Neural cell (in vitro differentiated cells): ENCODE measurements at regions not wholly inside any gene's neighbourhood (a gene's known extent, or its start where the extent isn't known, plus 50 kb on each side); places are given as distances from the start of the nearest gene placed in this dataset.

Experiments used
- H2AFZ ChIP-seq: fragments of 200-600, 300-800 bp; sonication (generic), shearing (Covaris generic); 2 replicates; pipeline ENCODE4 v1.6.0; 2014; ENCODE audit warnings: low read depth, mild to moderate bottlenecking, antibody characterized with exemption, low read length, moderate library complexity
- H3F3A ChIP-seq: fragments of 200-600 bp; shearing (Covaris generic); 2 replicates; pipeline ENCODE4 v1.6.1; 2016; ENCODE audit warnings: mild to moderate bottlenecking, moderate library complexity, mixed read lengths, antibody characterized with exemption, low read length; ENCODE audit not compliant: insufficient read depth, poor library complexity, severe bottlenecking
- H3K27ac ChIP-seq: fragments of 200-600, 300-800 bp; sonication (generic), shearing (Covaris generic); 2 replicates; pipeline ENCODE4 v1.5.1; 2014; ENCODE audit warnings: mild to moderate bottlenecking, low read length, moderate library complexity
- H3K27me3 ChIP-seq: fragments of 300-800, 200-600 bp; sonication (generic), shearing (Covaris generic); 2 replicates; pipeline ENCODE4 v1.6.0; 2014; ENCODE audit warnings: mild to moderate bottlenecking, low read depth, low read length, moderate library complexity; ENCODE audit not compliant: insufficient read depth
- H3K36me3 ChIP-seq: fragments of 300-800, 200-600 bp; sonication (generic), shearing (Covaris generic); 2 replicates; pipeline ENCODE4 v1.5.1; 2014; ENCODE audit warnings: mild to moderate bottlenecking, antibody characterized with exemption, low read length, moderate library complexity; ENCODE audit not compliant: insufficient read depth
- H3K4me2 ChIP-seq: fragments of 300-800, 200-600 bp; sonication (generic), shearing (Covaris generic); 2 replicates; pipeline ENCODE4 v1.6.0; 2014; ENCODE audit warnings: mild to moderate bottlenecking, low read length
- H3K4me3 ChIP-seq: fragments of 300-800, 200-600 bp; sonication (generic), shearing (Covaris generic); 2 replicates; pipeline ENCODE4 v1.5.1; 2014; ENCODE audit warnings: mild to moderate bottlenecking, low read length, moderate library complexity
- H3K79me2 ChIP-seq: fragments of 200-600 bp; shearing (Covaris generic); replicated peaks from 2 replicates; pipeline ENCODE4 v1.6.0; 2014; ENCODE audit warnings: mild to moderate bottlenecking, low read length, moderate library complexity; ENCODE audit not compliant: insufficient read depth
- H3K9ac ChIP-seq: fragments of 300-800, 200-600 bp; sonication (generic), shearing (Covaris generic); 2 replicates; pipeline ENCODE4 v1.6.1; 2016; ENCODE audit warnings: mild to moderate bottlenecking, low read length, mixed read lengths
- H3K9me2 ChIP-seq: fragments of 200-600 bp; shearing (Covaris generic); 2 replicates; pipeline ENCODE4 v1.6.1; 2016; ENCODE audit warnings: mild to moderate bottlenecking, low read length, mixed read lengths; ENCODE audit not compliant: insufficient read depth
- H3K9me3 ChIP-seq: fragments of 200-600, 300-800 bp; sonication (generic), shearing (Covaris generic); 2 replicates; pipeline ENCODE4 v1.6.1; 2016; ENCODE audit warnings: mild to moderate bottlenecking, mixed run types, low read length, moderate library complexity, mixed read lengths
- H4K20me1 ChIP-seq: fragments of 200-600 bp; shearing (Covaris generic); 2 replicates; pipeline ENCODE4 v1.6.1; 2016; ENCODE audit warnings: mild to moderate bottlenecking, mixed run types; ENCODE audit not compliant: insufficient read depth
- EP300 ChIP-seq: fragments of 450-650 bp; conservative IDR thresholded peaks from 2 replicates; pipeline ENCODE4 v1.6.1; 2014; ENCODE audit warnings: antibody characterized with exemption, mild to moderate bottlenecking, moderate library complexity; ENCODE audit not compliant: poor library complexity, severe bottlenecking
- EZH2 ChIP-seq: fragments of 200-600, 300-800 bp; shearing (Covaris generic), sonication (generic); IDR thresholded peaks from 2 replicates; pipeline ENCODE4 v1.6.1; 2014; ENCODE audit warnings: antibody characterized with exemption, low read length, borderline replicate concordance, mild to moderate bottlenecking; ENCODE audit not compliant: insufficient read depth, poor library complexity, severe bottlenecking
- MXI1 ChIP-seq: fragments of 450-650 bp; conservative IDR thresholded peaks from 2 replicates; pipeline ENCODE4 v1.6.1; 2014; ENCODE audit warnings: antibody characterized with exemption, mild to moderate bottlenecking; ENCODE audit not compliant: poor library complexity, severe bottlenecking
- POLR2AphosphoS5 ChIP-seq: IDR thresholded peaks from 2 replicates; pipeline ENCODE4 v1.6.1; 2012
- RAD21 ChIP-seq: fragments of 450-650 bp; conservative IDR thresholded peaks from 2 replicates; pipeline ENCODE4 v1.6.1; 2014; ENCODE audit warnings: antibody characterized with exemption, mild to moderate bottlenecking, moderate library complexity
- REST ChIP-seq: IDR thresholded peaks from 2 replicates; pipeline ENCODE4 v1.6.1; 2012; ENCODE audit warnings: borderline replicate concordance
- SMC3 ChIP-seq: fragments of 450-650 bp; conservative IDR thresholded peaks from 2 replicates; pipeline ENCODE4 v1.6.1; 2014; ENCODE audit warnings: antibody characterized with exemption, mild to moderate bottlenecking, moderate library complexity; ENCODE audit not compliant: poor library complexity
- TAF1 ChIP-seq: IDR thresholded peaks from 2 replicates; pipeline ENCODE4 v1.6.1; 2012; ENCODE audit warnings: low read depth
- TF ChIP-seq, protein P1 (sequence below): fragments of 450-650 bp; IDR thresholded peaks from 2 replicates; pipeline ENCODE4 v1.5.1; 2014; ENCODE audit warnings: antibody characterized with exemption, mild to moderate bottlenecking, moderate library complexity; ENCODE audit not compliant: poor library complexity, severe bottlenecking

DNA sequence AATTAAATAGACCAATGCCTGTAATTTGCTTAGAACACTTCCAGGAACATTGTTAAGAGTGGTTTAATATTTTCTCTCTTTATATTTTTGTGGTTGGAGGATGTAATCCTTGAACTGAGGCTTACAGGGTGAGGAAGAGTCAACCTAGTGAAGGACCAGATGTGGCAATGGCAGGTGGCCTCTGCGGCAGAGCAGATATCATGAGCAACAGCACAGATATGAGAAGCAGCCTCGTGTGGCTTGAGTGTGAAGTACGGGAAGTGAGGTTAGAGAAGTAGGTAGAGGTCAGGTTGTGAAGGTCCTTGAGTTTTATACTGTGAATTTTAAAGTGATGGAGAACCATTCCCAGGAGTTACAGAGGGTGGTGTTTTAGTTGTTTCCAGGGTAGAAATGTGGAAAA, 417.6 kb upstream of the SUCLG2 start:
- H3K4me3 ChIP-seq = no peak overlapping the region
- H3K9ac ChIP-seq = no peak overlapping the region
- no peaks in the 10 kb centered on the region for H4K20me1 ChIP-seq
- H3K9me2 ChIP-seq = no peaks in the 10 kb centered on the region
- no peak overlapping the region for H2AFZ ChIP-seq
- TF ChIP-seq SMC3 (no peak), EP300 (no peak), MXI1 (no peak), EZH2 (no peak)
- TF ChIP-seq, protein P1, sequence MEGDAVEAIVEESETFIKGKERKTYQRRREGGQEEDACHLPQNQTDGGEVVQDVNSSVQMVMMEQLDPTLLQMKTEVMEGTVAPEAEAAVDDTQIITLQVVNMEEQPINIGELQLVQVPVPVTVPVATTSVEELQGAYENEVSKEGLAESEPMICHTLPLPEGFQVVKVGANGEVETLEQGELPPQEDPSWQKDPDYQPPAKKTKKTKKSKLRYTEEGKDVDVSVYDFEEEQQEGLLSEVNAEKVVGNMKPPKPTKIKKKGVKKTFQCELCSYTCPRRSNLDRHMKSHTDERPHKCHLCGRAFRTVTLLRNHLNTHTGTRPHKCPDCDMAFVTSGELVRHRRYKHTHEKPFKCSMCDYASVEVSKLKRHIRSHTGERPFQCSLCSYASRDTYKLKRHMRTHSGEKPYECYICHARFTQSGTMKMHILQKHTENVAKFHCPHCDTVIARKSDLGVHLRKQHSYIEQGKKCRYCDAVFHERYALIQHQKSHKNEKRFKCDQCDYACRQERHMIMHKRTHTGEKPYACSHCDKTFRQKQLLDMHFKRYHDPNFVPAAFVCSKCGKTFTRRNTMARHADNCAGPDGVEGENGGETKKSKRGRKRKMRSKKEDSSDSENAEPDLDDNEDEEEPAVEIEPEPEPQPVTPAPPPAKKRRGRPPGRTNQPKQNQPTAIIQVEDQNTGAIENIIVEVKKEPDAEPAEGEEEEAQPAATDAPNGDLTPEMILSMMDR = no peak
- no peak overlapping the region for H3K27ac ChIP-seq
- no peaks in the 10 kb centered on the region for H3K9me3 ChIP-seq
- no peaks in the 10 kb centered on the region for H3K27me3 ChIP-seq
- H3K4me2 ChIP-seq = no peak overlapping the region
- no peaks in the 10 kb centered on the region for H3K79me2 ChIP-seq
- no peaks in the 10 kb centered on the region for H3K36me3 ChIP-seq
- H3F3A ChIP-seq = no peaks in the 10 kb centered on the region

DNA sequence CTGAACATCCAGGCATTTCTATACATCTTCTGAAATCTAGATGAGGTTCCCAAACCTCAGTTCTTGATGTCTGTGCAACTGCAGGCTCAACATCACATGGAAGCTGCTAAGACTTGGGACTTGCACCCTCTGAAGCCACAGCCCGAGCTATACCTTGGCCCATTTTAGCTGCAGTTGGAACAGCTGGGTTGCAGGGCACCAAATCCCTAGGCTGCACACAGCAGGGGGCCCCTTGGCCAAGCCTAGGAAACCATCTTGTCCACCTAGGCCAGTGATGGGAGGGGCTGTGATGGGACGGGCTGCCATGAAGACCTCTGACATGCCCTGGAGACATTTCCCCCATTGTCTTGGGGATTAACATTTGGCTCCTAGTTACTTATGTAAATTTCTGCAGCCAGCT, 415.8 kb upstream of the SUCLG2 start:
- Histone ChIP-seq H3K4me3 (no peak overlapping the region), H3K9me2 (no peaks in the 10 kb centered on the region), H4K20me1 (no peaks in the 10 kb centered on the region), H3K36me3 (no peaks in the 10 kb centered on the region), H3K4me2 (no peak overlapping the region), H3K79me2 (no peaks in the 10 kb centered on the region), H3F3A (no peaks in the 10 kb centered on the region), H3K27me3 (no peaks in the 10 kb centered on the region), H3K9ac (no peak overlapping the region), H3K9me3 (no peaks in the 10 kb centered on the region), H2AFZ (no peak overlapping the region), H3K27ac (no peak overlapping the region)
- TF ChIP-seq TAF1 = no peak
- TF ChIP-seq, protein P1 = no peak
- TF ChIP-seq EP300 = no peak
- no peak for TF ChIP-seq EZH2
- no peak for TF ChIP-seq POLR2AphosphoS5

- H3K27me3 ChIP-seq = no peaks in the 10 kb centered on the region
- no peaks in the 10 kb centered on the region for H3K79me2 ChIP-seq
- no peak overlapping the region for H3K27ac ChIP-seq
- H4K20me1 ChIP-seq = no peaks in the 10 kb centered on the region
- no peak overlapping the region for H2AFZ ChIP-seq
- no peak for TF ChIP-seq EP300
- no peak for TF ChIP-seq SMC3
- no peak for TF ChIP-seq RAD21
- no peak for TF ChIP-seq POLR2AphosphoS5
- no peak for TF ChIP-seq MXI1
- no peak for TF ChIP-seq TAF1
- TF ChIP-seq REST = no peak
- TF ChIP-seq EZH2 = no peak
- TF ChIP-seq, protein P1 = no peak
- no peaks in the 10 kb centered on the region for H3F3A ChIP-seq
- H3K9ac ChIP-seq = no peak overlapping the region
- no peak overlapping the region for H3K4me2 ChIP-seq
- H3K4me3 ChIP-seq = no peak overlapping the region
- H3K9me2 ChIP-seq = no peaks in the 10 kb centered on the region
- H3K36me3 ChIP-seq = no peaks in the 10 kb centered on the region
- H3K9me3 ChIP-seq = no peaks in the 10 kb centered on the region
Measured at GRCh38 chr3:68067314-68067713, 412.9 kb upstream of the SUCLG2 start.
